Activated CD8-positive, alpha-beta T cell treated with anti-CD3 and anti-CD28 coated beads for 36 hours (primary cell): ENCODE measurements at regions not wholly inside any gene's neighbourhood (a gene's known extent, or its start where the extent isn't known, plus 50 kb on each side); places are given as distances from the start of the nearest gene placed in this dataset.

Source experiments
- ATAC-seq: fragments of 200-7000 bp; cut with Tn5 transposase; one replicate; pipeline ENCODE4 v1.10.0; 2021; ENCODE audit warnings: mild to moderate bottlenecking, moderate library complexity
- CTCF ChIA-PET: fragments of 350-600 bp; sonication (Branson Sonifier 250); formaldehyde crosslinking; loops from one replicate; lab custom pipeline; 2021; ENCODE audit warnings: antibody characterized with exemption; lab: Charles Lee
- POLR2A ChIA-PET: fragments of 350-600 bp; sonication (Branson Sonifier 250); formaldehyde crosslinking; loops from one replicate; lab custom pipeline; 2021; ENCODE audit warnings: antibody characterized with exemption; lab: Charles Lee
- DNase-seq: peaks from one replicate; pipeline ENCODE4 v3.0.0-alpha.2; 2020
- H3K27ac Mint-ChIP-seq: one replicate; pipeline ENCODE4 v1.8.0; 2021; ENCODE audit warnings: mild to moderate bottlenecking, mixed read lengths
- H3K27me3 Mint-ChIP-seq: one replicate; pipeline ENCODE4 v1.8.0; 2021; ENCODE audit warnings: mixed read lengths
- H3K36me3 Mint-ChIP-seq: one replicate; pipeline ENCODE4 v1.8.0; 2021; ENCODE audit warnings: low read depth, mixed read lengths
- H3K4me1 Mint-ChIP-seq: one replicate; pipeline ENCODE4 v1.8.0; 2021; ENCODE audit warnings: low read depth, mixed read lengths
- H3K4me3 Mint-ChIP-seq: one replicate; pipeline ENCODE4 v1.8.0; 2021; ENCODE audit warnings: mild to moderate bottlenecking, moderate library complexity, mixed read lengths
- H3K9me3 Mint-ChIP-seq: one replicate; pipeline ENCODE4 v1.8.0; 2021; ENCODE audit warnings: mixed read lengths
- intact Hi-C: fragments of 100-400 bp; cut with micrococcal nuclease; formaldehyde crosslinking; loops from one replicate; pipeline ENCODE4 v1.10.0; 2022
- TF ChIP-seq, protein P1 (sequence below): fragments of 200-600 bp; IDR thresholded peaks from one replicate; pipeline ENCODE4 v1.8.0; 2022; ENCODE audit warnings: antibody characterized with exemption, mild to moderate bottlenecking

DNA sequence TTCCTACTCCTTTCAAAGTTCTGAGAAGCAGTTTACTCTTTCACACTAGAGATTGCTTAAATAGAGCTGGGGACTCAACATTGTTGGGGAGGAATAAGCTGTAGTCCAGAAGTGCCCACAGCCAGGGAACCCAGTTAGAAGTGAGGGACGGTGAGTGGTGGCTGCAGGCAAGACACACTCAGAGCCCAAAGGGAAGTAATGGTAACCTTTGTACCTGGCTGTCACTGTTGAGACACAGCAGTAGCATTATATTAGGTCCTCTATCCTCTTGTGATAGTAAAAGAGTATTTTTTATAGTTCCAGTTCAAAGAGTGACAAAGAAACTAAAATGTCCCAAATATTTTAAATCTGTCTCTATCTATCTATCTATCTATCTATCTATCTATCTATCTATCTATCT lies 263.3 kb downstream of the TTC6 start:
- POLR2A ChIA-PET: no interaction called here
- no peaks in the 10 kb centered on the region for H3K36me3 Mint-ChIP-seq
- ATAC-seq (no peak), DNase-seq (no peak)
- TF ChIP-seq, protein P1, sequence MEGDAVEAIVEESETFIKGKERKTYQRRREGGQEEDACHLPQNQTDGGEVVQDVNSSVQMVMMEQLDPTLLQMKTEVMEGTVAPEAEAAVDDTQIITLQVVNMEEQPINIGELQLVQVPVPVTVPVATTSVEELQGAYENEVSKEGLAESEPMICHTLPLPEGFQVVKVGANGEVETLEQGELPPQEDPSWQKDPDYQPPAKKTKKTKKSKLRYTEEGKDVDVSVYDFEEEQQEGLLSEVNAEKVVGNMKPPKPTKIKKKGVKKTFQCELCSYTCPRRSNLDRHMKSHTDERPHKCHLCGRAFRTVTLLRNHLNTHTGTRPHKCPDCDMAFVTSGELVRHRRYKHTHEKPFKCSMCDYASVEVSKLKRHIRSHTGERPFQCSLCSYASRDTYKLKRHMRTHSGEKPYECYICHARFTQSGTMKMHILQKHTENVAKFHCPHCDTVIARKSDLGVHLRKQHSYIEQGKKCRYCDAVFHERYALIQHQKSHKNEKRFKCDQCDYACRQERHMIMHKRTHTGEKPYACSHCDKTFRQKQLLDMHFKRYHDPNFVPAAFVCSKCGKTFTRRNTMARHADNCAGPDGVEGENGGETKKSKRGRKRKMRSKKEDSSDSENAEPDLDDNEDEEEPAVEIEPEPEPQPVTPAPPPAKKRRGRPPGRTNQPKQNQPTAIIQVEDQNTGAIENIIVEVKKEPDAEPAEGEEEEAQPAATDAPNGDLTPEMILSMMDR: no peak
- no peaks in the 10 kb centered on the region for H3K9me3 Mint-ChIP-seq
- no peaks in the 10 kb centered on the region for H3K4me1 Mint-ChIP-seq
- no peak overlapping the region for H3K4me3 Mint-ChIP-seq
- H3K27me3 Mint-ChIP-seq: peaks cover 2% of the 10 kb centered on the region
- intact Hi-C loops: no loop called here
- no peak overlapping the region for H3K27ac Mint-ChIP-seq
- CTCF ChIA-PET: no interaction called here

DNA sequence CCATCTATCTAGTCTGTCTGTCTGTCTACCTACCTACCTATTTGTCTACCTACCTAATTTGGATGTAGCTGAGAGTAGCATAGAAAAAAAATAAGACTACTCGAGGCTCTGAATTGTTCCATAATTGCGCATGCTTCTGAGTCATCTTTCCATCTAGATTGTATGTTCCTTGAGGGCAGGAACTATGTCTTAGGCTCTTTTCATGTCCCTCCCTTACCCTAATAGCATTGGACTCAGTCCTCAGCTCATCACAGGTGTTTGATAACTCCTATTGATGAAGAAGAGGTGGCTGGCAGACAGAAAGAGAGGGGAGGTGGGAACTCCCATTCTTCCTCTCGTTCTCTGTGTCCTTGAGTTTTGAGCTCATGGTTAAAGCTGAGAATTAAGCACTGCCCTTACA lies 263.7 kb downstream of the TTC6 start:
- TF ChIP-seq, protein P1: no peak
- Mint-ChIP-seq H3K4me3 (no peak overlapping the region), H3K9me3 (no peaks in the 10 kb centered on the region), H3K36me3 (no peaks in the 10 kb centered on the region), H3K27ac (no peak overlapping the region), H3K4me1 (no peaks in the 10 kb centered on the region), H3K27me3 (peaks cover 2% of the 10 kb centered on the region)
- POLR2A ChIA-PET: no interaction called here
- DNase-seq: no peak
- ATAC-seq: no peak
- intact Hi-C loops: no loop called here
- CTCF ChIA-PET: no interaction called here

DNA sequence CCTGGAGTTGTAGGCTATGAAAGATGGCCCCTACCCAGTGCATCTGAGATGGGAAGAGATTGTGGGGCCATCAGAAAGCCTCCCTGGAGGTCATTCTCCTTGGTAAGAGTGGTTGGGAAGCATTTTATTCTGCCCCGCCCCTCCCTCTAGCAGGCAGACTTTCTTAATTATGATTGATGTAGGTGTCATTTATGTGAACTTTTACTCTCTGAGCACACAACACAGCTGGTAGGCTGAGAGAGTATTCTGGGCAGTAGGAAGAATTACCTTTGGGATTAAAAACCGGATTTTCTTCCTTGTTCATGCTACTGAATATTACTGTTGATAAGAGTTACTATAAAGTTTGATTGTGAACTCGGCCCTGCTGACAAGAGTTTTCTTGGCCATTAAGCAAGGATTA lies 266.8 kb downstream of the TTC6 start:
- Mint-ChIP-seq H3K4me1 (no peaks in the 10 kb centered on the region), H3K9me3 (no peaks in the 10 kb centered on the region), H3K27me3 (no peaks in the 10 kb centered on the region), H3K27ac (no peak overlapping the region), H3K36me3 (no peaks in the 10 kb centered on the region), H3K4me3 (no peak overlapping the region)
- ATAC-seq (no peak), DNase-seq (no peak)
- CTCF ChIA-PET: no interaction called here
- TF ChIP-seq, protein P1: no peak
- POLR2A ChIA-PET: no interaction called here
- intact Hi-C loops: no loop called here

DNA sequence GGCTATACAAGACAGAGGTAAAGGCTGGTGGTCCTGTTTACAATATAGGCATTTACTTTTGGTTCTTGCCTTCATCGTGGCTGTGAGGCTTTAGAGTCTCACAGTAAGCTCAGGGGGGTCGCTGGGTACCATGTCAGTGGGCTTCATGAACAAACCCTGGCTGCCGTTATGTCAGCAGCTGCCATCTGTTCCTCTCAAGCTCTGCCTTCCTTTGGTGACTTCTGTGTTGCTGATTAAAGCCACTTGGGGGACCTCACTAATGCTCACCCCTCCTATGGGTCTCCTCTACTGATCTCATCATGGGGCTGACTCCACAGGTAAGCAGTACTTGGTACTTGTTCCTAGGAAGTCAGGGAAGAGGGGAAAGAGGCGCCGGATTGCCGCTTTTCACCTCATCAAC lies 268.7 kb downstream of the TTC6 start:
- no peaks in the 10 kb centered on the region for H3K36me3 Mint-ChIP-seq
- no peak for ATAC-seq
- no peak overlapping the region for H3K27ac Mint-ChIP-seq
- no peak overlapping the region for H3K4me3 Mint-ChIP-seq
- ChIA-PET POLR2A (no interaction called here), CTCF (interaction anchor here (1.0 kb wide), 1 partner anchor 11 kb away, joined by 3 read pairs; no protein-coding TSS in a partner anchor)
- H3K4me1 Mint-ChIP-seq: no peaks in the 10 kb centered on the region
- H3K27me3 Mint-ChIP-seq: peaks cover 3% of the 10 kb centered on the region
- no peaks in the 10 kb centered on the region for H3K9me3 Mint-ChIP-seq
- TF ChIP-seq, protein P1: no peak
- intact Hi-C loops: no loop called here
- DNase-seq: no peak

DNA sequence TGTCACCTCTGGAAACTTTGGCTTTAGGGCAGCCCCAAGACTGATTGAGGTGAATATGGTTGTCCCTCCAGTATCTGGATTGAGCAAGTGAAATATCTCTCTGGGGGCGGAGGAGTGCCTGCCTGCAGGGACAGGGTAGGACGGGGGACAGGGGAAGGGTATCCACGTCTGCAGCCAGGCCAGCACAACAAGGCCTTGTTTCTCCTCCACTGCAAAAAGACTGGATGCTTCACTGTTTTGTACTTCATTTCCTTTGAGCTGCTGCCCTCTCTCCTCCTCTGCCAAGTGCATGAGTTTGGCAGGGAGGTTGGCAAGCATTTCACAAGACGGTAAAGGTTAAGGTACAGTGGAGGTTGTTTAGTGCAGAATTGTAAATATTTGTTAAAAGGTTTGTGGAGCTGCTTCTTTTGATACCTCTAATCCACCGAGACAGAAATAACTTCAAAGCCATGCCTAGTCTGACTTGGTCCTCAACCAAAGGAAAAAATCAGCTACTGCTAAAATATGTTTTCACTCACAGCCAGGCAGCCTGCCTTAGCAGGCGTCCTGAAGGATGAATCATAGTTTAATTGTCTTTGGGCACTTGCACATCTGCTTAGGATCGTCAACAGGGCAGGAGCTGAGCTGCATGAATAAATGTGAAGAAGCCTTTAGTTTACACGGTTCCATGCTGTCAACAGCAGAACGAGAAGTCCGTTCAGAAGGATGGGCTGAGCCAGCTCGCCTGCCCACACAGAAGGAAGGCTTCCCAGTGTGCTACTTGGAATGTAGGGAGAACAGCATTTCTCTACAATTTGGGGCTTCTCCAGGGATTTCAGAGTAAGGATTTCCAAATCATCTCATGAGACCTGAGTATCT lies 269.7 kb downstream of the TTC6 start:
- Mint-ChIP-seq H3K27me3 (peaks cover 3% of the 10 kb centered on the region), H3K27ac (no peak overlapping the region), H3K36me3 (no peaks in the 10 kb centered on the region), H3K4me3 (no peak overlapping the region), H3K4me1 (no peaks in the 10 kb centered on the region), H3K9me3 (no peaks in the 10 kb centered on the region)
- POLR2A ChIA-PET: no interaction called here
- intact Hi-C loops: no loop called here
- CTCF ChIA-PET: interaction anchor here (0.9 kb wide), 1 partner anchor 618 kb away, joined by 3 read pairs; no protein-coding TSS in a partner anchor
- TF ChIP-seq, protein P1: no peak
- ATAC-seq (no peak), DNase-seq (no peak)
